ENCODE measurements at regions not wholly inside any gene's neighbourhood (a gene's known extent, or its start where the extent isn't known, plus 50 kb on each side); places are given as distances from the start of the nearest gene placed in this dataset.

DNA sequence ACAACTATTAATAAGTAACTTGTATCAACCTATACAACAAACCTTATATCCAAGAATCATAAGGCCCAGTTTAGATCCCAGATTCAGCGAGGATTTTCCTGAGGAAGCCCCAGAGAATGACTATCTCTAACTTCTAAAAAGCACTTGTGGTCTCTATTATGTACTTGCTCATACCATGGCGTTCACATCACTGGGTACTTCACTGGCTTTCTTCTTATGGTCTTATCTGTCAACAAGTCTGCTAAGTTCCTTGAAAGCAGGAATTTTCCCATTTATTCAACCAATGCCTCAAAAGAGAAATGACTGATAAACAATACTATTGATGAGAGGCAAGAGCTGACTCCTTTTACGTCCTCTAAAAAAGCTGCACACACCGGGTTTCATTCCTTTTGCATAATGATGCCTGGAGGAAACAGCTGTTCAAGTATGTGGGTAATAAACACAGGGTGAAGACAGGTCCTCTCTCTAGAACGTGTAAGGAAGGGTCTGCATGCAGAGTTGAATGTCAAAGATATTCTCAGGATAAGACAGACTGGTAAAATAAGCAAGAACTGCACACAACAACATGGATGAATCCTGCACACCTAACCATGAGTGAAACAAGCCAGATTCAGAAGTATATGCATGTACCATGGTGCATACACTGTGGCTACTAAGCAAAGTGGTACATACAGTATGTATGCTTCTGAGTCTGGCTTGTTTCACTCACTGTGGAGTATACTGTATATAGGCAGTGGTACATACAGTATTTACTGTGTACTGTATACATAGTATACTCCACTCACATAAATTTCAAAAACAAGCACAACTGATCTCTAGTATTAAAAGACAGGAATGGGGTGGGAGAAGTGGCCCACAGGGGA lies 408.7 kb downstream of the SHQ1 start:
- Histone ChIP-seq H3K27me3 (ENCODE audit: insufficient read depth, low read length) (no peaks in the 10 kb centered on the region), H2AFZ (ENCODE audit: low read length) (no peak overlapping the region), H4K20me1 (ENCODE audit: control insufficient read depth, insufficient read depth, insufficient read length) (no peaks in the 10 kb centered on the region), H3K79me1 (ENCODE audit: insufficient read depth, low read depth, low read length, poor library complexity, severe bottlenecking) (peaks cover 6% of the 10 kb centered on the region), H4K91ac (ENCODE audit: insufficient read length, low read depth, low read length) (no peak overlapping the region), H2AK5ac (ENCODE audit: insufficient read length, low read length) (no peak overlapping the region), H3K4me2 (ENCODE audit: insufficient read depth, insufficient read length, low read length) (no peak overlapping the region), H2BK5ac (ENCODE audit: insufficient read length, low read length) (no peak overlapping the region), H3K27ac (ENCODE audit: insufficient read length, low read depth, low read length) (no peak overlapping the region), H3K14ac (ENCODE audit: insufficient read depth, low read length) (no peak overlapping the region), H3K9me3 (ENCODE audit: control insufficient read depth, low read depth, low read length) (no peaks in the 10 kb centered on the region), H4K5ac (ENCODE audit: insufficient read length, low read depth, low read length) (no peak overlapping the region), H2BK12ac (ENCODE audit: insufficient read length, low read depth, low read length) (no peak overlapping the region), H3K23ac (ENCODE audit: insufficient read length, low read depth, low read length) (no peak overlapping the region), H3K23me2 (ENCODE audit: insufficient read length, low read depth, low read length, poor library complexity, severe bottlenecking) (no peaks in the 10 kb centered on the region), H2BK15ac (ENCODE audit: low read depth, low read length) (no peak overlapping the region), H3T11ph (ENCODE audit: low read length) (no peak overlapping the region), H3K56ac (ENCODE audit: insufficient read length, low read depth, low read length) (no peak overlapping the region), H3K9ac (ENCODE audit: extremely low read depth, insufficient read length, low read length) (no peak overlapping the region), H3K4ac (ENCODE audit: low read depth, low read length) (no peak overlapping the region), H4K8ac (replicated peaks; ENCODE audit: insufficient read length, low read depth, low read length) (no peak overlapping the region), H2BK120ac (ENCODE audit: low read depth, low read length, poor library complexity, severe bottlenecking) (no peak overlapping the region), H3K18ac (ENCODE audit: insufficient read length, low read depth, low read length) (no peak overlapping the region), H3K4me1 (ENCODE audit: insufficient read depth, low read length) (peaks cover 11% of the 10 kb centered on the region), H2BK20ac (ENCODE audit: low read depth, low read length, poor library complexity, severe bottlenecking) (no peak overlapping the region), H3K79me2 (ENCODE audit: insufficient read depth, low read length) (peaks cover 79% of the 10 kb centered on the region; the same call in 1 of the 2 replicates)
- Mint-ChIP-seq H3K4me1 (peaks cover 36 to 44% of the 10 kb centered on the region in 2 experiments), H3K27me3 (ENCODE audit: low read depth) (no peaks in the 10 kb centered on the region), H3K36me3 (ENCODE audit: insufficient read depth in 1 of 3, low read depth in 3 of 3) (peaks cover 5 to 25% (median 17%) of the 10 kb centered on the region in 3 experiments; a peak in 6 of 7 replicates), H3K9me3 (no peaks in the 10 kb centered on the region), H3K27ac (peak overlapping the region in 1 of 3 experiments; percentile 49; a peak in 1 of 7 replicates), H3K4me3 (no peak overlapping the region; a peak in 1 of 5 replicates)
- TF ChIP-seq, protein P1, sequence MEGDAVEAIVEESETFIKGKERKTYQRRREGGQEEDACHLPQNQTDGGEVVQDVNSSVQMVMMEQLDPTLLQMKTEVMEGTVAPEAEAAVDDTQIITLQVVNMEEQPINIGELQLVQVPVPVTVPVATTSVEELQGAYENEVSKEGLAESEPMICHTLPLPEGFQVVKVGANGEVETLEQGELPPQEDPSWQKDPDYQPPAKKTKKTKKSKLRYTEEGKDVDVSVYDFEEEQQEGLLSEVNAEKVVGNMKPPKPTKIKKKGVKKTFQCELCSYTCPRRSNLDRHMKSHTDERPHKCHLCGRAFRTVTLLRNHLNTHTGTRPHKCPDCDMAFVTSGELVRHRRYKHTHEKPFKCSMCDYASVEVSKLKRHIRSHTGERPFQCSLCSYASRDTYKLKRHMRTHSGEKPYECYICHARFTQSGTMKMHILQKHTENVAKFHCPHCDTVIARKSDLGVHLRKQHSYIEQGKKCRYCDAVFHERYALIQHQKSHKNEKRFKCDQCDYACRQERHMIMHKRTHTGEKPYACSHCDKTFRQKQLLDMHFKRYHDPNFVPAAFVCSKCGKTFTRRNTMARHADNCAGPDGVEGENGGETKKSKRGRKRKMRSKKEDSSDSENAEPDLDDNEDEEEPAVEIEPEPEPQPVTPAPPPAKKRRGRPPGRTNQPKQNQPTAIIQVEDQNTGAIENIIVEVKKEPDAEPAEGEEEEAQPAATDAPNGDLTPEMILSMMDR (conservative IDR thresholded peaks at IDR 0.05) = no peak
- no peak for DNase-seq
- WGBS (ENCODE audit: extremely low coverage, insufficient read length, low lambda C conversion rate) = no CpG with 5 or more reads among the region's 5 CpGs

All from H9 (cell line).